CD4-positive, alpha-beta T cell treated with Interleukin-4 for 1 hour (primary cell): ENCODE measurements at regions not wholly inside any gene's neighbourhood (a gene's known extent, or its start where the extent isn't known, plus 50 kb on each side); places are given as distances from the start of the nearest gene placed in this dataset.
"Not testable (repeated sequence)": the region's sequence is repeated elsewhere in the genome, so short reads cannot be mapped to it uniquely, and the experiment has no call there.

ENCODE experiments used
- DNase-seq, 2 donors: peaks; one replicate each; pipeline ENCODE4 v3.0.0-alpha.2; 2020 to 2022

- DNase-seq, result no peak
Observed at GRCh38 chr18:41113885-41114482, 841.0 kb upstream of the PIK3C3 start.

- no peak for DNase-seq
Observed at GRCh38 chr18:41099451-41099850, 855.6 kb upstream of the PIK3C3 start.

GRCh38 chr18:41096504-41096903, 858.5 kb upstream of the PIK3C3 start:
- no peak for DNase-seq

- DNase-seq, result no peak
Observed at GRCh38 chr18:41077076-41077475, 878.0 kb upstream of the PIK3C3 start.

- DNase-seq, result no peak
Observed at GRCh38 chr18:41075212-41075611, 879.8 kb upstream of the PIK3C3 start.

GRCh38 chr18:41073372-41073954, 881.6 kb upstream of the PIK3C3 start:
- DNase-seq, result no peak

- no peak for DNase-seq
Observed at GRCh38 chr18:41072946-41073345, 882.1 kb upstream of the PIK3C3 start.

GRCh38 chr18:41071826-41072225, 883.2 kb upstream of the PIK3C3 start:
- DNase-seq, result no peak

GRCh38 chr18:41069167-41069566, 885.9 kb upstream of the PIK3C3 start:
- no peak for DNase-seq

GRCh38 chr18:41064916-41065315, 890.1 kb upstream of the PIK3C3 start:
- no peak for DNase-seq

GRCh38 chr18:41060967-41061366, 894.1 kb upstream of the PIK3C3 start:
- no peak for DNase-seq

- no peak for DNase-seq
Observed at GRCh38 chr18:41059126-41059415, 896.0 kb upstream of the PIK3C3 start.

GRCh38 chr18:41058351-41059125, 896.5 kb upstream of the PIK3C3 start:
- DNase-seq, result no peak

GRCh38 chr18:41052625-41053024, 902.4 kb upstream of the PIK3C3 start:
- DNase-seq, result no peak

GRCh38 chr18:41046250-41046649, 908.8 kb upstream of the PIK3C3 start:
- not testable (repeated sequence) for DNase-seq

- DNase-seq, result no peak
Observed at GRCh38 chr18:41043876-41044275, 911.2 kb upstream of the PIK3C3 start.

GRCh38 chr18:41042866-41043265, 912.2 kb upstream of the PIK3C3 start:
- DNase-seq, result no peak

GRCh38 chr18:41038071-41038470, 917.0 kb upstream of the PIK3C3 start:
- no peak for DNase-seq

GRCh38 chr18:41036346-41036745, 918.7 kb upstream of the PIK3C3 start:
- no peak for DNase-seq

- no peak for DNase-seq
Observed at GRCh38 chr18:41034413-41034812, 920.6 kb upstream of the PIK3C3 start.

- DNase-seq, result no peak
Observed at GRCh38 chr18:41025666-41026065, 929.4 kb upstream of the PIK3C3 start.

GRCh38 chr18:41024792-41025191, 930.2 kb upstream of the PIK3C3 start:
- no peak for DNase-seq

- DNase-seq, result no peak
Observed at GRCh38 chr18:41022484-41022883, 932.5 kb upstream of the PIK3C3 start.

- no peak for DNase-seq
Observed at GRCh38 chr18:41021089-41021488, 933.9 kb upstream of the PIK3C3 start.

- DNase-seq, result no peak
Observed at GRCh38 chr18:41012194-41012593, 942.8 kb upstream of the PIK3C3 start.
